ENCODE measurements at regions not wholly inside any gene's neighbourhood (a gene's known extent, or its start where the extent isn't known, plus 50 kb on each side); places are given as distances from the start of the nearest gene placed in this dataset.
"Not testable (repeated sequence)": the region's sequence is repeated elsewhere in the genome, so short reads cannot be mapped to it uniquely, and the experiment has no call there.

DNA sequence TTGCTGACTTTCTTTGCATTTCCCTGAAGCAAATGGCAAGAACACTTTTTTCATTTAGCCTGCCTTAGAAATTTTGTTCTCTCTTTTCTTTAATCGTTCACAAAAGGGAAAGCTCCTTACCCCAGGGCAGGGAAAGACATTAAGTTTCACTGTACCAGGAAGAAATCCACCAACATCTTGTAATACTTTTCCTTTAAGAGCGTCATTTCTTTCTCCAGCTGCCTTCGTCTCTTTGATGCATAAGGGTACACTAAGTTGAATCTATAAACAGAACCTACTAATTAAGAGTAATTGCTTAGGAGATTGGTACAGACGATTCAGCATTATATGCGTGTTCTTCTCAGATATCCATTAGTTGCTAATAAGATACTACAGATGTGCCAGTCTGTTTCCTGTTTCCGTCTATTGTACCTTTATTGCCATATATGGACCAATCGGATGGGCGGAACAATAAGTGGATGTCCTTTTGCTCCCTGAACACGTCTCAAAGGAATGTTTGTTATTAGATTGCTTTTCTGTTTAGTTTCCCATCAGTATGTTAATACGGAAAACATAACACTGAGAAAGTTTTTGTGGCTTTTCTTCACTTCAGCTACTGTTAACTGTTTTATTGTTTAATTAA lies 276.7 kb upstream of the RARB start:
- DNase-seq (ENCODE audit: low read depth) = peak; percentile 39

DNA sequence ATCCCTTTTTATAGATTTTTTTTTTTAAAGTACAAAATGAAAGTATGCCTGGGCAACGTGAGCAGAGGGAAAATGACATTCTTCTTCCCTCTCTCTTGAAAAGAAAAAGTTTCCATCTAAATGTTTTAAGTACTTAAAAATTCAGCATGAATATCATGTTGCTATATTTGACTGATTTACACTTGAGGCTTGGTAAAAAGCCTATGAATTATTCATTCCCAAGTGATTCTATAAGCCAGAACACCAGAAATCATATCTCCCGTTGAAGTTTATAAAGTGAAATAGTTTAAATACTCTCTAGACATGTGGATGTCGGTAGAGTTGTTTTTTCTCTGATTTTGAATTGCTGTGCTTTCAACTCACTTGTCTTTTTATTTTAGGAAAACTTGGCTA lies 276.2 kb upstream of the RARB start:
- no peak for DNase-seq (ENCODE audit: low read depth)

- DNase-seq (ENCODE audit: low read depth) = no peak
Observed at GRCh38 chr3:25153136-25153535, 274.9 kb upstream of the RARB start.

- no peak for DNase-seq (ENCODE audit: low read depth)
Observed at GRCh38 chr3:25153561-25153960, 274.5 kb upstream of the RARB start.

DNA sequence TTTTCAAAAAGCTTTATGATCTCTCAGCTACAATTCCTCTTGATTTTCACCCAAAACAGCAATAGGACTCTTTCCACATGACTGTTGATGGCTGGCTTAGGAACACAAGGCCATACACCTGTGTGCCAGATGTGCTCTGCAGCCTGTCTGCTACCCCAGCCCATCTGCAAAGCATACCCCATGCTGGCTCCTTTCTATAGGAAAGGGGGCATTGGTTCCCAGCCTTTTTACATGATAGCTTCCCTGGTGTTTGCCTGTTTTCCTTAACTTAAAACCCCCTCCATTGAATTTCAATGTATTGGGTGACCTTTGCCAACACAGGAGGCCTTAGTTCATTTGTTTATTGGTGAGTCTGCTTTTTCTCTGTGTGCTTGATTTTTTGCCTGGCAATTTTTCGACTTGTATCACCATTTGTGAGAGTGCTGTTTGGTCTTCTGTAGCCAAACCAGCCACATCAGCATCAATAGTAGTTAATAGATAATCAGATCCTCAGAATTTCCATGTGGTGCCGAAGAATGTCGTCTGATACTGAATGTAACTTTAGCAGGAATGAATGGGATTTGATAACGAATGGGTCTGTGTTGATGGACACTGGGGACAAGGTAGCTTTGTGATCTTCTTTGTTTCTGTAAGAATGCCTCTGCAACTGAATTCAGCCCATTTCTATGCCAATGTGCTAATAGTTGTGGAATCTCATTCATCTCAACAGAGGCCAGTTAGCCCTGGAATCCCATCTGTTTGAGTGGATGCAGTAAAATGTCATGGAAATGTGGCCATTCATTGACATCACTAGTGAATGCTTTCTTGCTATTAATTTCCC lies 272.2 kb upstream of the RARB start:
- DNase-seq (ENCODE audit: low read depth) = peak; percentile 25

DNA sequence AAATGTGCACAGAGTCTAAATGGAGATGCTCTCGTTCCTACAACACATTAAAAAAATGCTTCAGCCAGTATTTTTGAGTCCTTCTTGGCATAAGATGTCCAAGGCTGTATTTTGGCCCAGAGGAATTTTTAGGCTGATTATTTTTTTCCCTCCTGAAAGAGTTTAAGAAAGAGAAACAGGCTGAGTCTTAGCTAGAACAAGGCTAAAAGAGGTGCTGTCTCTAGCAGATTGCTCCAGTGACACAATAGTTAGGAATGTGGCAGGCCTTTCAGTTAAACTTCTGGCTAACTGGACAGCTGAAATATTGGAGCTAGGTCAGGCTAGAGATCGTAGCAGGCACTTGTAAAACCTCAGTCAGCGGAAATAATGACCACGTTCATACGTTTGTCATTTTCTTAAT lies 271.4 kb upstream of the RARB start:
- peak; percentile 83 for DNase-seq (ENCODE audit: low read depth)

DNA sequence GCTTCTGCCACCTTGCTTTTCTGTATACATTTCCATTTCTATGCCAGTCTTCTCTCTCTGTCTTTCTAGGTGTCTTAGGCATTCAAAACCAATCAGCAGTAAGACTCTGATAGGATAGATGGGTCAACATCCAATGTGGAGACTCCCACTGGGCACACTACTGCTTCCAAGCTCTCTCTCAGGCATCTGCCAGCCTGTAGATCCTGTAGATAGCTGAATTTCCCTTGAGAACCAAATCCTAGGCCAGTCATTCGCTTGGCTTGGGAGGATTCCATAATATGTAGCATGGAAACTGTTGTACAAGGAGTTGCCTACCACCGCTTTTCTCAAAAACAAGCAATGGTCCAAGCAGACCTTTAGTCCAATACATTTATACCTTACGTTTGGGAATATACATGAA lies 262.8 kb upstream of the RARB start:
- no peak for DNase-seq (ENCODE audit: low read depth)

- no peak for DNase-seq (ENCODE audit: low read depth)
Observed at GRCh38 chr3:25166016-25166415, 262.0 kb upstream of the RARB start.

DNA sequence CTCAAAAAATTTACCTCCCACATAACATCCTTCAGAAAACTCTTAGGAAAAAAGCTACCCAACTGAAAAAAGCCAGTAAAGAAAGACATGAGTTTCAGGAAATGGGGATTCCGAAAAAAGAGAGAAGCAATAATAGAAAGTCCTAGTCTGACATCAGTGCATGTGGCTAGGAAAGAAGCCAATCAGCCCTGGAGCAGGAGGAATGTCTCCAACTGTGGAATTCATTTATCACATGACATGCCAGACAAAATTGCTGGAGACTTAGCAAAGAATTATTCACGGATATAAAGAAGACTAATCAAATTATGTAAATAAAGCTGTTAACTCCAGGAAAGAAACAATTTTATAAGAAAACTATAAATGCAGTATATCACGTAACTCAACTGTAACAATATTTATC lies 258.9 kb upstream of the RARB start:
- peak; percentile 44 for DNase-seq (ENCODE audit: low read depth)

DNA sequence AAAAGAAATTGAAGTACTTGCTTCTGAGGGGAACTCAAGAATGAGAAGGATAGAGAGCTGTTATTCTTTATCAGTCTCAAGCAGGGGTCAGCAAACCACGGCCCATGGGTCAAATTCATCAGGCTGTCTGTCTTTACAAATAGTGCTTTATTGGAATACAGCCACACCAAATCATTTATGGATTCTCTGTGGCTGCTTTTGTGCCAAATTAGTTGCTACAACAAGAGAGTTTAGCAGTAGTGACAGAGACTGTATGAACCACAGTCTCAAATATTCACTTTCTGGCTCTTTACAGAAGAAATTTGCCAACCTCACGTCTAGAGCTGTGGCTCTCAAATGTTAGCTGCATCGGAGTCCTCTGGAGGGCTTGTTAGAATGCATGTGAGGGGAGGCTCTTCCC lies 258.0 kb upstream of the RARB start:
- DNase-seq (ENCODE audit: low read depth) = peak; percentile 12

DNA sequence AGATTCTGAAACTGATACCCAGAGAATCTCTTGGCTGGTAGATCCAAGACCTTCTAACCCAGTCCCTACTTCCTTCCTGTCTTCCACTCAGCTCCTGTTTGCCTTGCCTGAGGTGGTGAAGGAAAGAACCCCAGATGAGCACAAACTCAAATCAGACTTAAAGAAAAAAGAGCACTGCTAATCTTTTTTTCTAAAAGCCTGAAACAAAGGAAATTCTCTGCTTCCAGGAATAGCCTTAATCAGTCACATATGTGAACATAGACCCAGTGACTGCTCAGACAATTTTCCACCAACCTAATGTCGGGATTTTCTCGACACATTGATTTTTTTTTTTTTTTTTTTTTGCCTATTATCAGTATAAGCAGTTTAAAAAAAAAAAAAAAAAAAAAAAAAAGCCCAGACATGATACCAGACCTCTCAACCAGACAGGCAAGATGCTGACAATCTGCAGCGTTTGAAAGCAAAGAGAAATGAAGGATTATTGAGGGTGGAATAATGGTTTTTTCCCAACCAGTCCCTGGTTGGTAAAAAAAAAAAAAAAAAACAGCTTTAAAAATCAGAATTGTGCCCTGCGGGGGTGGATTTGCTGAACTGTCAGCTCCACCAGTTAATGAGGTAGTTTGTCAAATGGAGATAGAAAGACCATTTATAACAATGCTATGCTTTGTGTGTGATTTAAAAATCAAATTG lies 256.8 kb upstream of the RARB start:
- no peak for DNase-seq (ENCODE audit: low read depth)

DNA sequence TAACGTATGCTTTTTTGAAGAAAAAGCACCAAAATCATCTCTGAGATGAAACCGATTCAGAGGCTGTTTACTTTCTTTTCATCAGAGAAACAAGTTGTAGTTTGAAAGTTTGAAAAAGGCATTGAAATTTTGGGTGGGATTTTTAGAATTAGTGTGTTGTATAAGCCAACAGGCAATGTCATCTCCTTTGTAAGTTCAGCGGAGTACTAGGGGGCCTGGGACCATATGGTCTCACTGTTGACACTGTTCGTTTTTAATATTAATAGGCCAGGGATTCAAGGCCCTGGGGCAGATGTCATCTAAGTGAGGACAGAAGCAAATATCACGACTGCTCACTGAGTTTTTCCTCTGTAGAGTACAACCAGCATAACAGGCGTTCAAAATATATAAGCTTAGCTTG lies 256.2 kb upstream of the RARB start:
- no peak for DNase-seq (ENCODE audit: low read depth)

DNA sequence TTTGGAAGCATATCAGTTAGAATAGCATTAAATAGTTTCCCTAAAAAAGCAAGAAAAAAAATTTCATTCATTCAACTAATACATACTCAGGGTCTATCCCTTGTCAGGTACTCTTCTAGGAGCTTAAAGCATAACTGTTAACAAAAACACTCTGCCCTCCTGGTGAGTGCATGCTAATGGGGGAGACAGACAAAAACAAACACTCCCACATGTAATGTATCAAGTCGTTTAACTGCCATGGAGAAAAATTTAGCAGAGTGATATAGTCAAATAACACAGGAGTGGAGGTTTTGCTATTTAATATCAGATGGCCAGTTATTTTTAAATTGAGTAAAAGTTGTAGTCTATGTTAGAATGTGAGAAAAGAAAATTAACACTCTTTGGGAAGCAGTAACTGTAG lies 254.5 kb upstream of the RARB start:
- DNase-seq (ENCODE audit: low read depth) = no peak

DNA sequence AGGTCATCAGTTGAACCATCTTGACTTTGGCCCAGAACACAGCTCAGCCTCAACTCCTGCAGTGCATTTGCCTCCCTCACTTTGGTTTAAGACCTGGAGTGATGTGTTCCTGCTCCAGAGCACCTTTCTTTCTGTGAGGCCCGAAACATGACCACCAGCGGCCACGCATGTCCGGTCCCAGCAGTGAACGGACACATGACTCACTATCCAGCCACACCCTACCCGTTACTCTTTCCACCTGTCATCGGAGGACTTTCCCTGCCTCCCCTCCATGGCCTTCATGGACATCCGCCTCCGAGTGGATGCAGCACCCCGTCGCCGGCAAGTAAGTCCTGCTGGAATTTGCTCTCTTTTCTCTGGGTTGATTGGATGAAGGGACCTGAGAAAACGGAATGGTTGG lies 253.8 kb upstream of the RARB start:
- no peak for DNase-seq (ENCODE audit: low read depth)

- DNase-seq (ENCODE audit: low read depth) = no peak
Observed at GRCh38 chr3:25177041-25177440, 251.0 kb upstream of the RARB start.

DNA sequence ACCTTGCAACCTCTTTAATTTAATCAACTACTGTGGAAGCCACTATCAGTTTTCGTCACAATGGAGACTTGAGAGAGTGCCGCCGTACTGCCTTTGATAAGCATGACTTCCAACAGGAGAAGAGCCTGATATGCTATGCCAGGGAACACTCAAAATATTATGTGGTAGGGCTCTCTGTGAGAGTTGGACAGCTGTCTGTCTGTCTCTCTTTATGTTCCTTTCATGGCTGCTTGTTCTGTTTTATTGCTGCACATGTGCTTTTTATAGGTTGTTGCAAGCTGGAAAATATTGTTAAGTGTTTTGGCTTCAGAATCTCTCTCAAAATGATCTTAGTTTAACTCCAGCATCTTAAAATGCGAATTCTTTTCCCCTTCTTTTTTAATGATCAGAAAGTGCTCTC lies 249.4 kb upstream of the RARB start:
- DNase-seq (ENCODE audit: low read depth) = no peak

GRCh38 chr3:25181096-25181495 lies 247.0 kb upstream of the RARB start:
- no peak for DNase-seq (ENCODE audit: low read depth)

GRCh38 chr3:25182794-25183193 lies 245.3 kb upstream of the RARB start:
- DNase-seq (ENCODE audit: low read depth) = no peak

DNA sequence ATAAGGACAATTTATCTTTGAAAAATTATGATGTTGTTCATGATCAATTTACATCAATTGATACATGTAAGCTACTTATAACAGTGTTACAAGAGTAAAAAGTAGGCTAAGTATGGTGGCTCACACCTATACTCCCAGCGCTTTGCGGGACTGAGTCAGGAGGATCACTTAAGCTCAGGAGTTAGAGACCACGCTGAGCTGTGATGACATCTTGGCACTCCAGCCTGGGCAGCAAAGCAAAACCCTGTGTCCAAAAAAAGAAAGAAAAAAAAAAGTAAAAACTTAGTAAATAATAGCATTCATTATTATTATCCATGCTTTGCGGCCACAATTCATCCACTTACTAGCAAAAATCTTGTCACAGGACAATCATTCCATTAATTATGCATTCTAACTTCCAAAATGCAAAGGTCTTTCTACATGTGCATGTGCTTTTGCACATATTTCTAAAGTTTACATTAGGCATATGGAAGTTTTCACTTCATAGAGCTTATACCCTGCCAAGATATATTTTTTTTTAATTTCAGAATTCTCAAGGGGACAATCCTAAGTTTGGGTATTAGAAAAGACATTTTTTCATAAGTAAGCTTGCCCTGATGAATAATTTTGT lies 243.3 kb upstream of the RARB start:
- no peak for DNase-seq (ENCODE audit: low read depth)

DNA sequence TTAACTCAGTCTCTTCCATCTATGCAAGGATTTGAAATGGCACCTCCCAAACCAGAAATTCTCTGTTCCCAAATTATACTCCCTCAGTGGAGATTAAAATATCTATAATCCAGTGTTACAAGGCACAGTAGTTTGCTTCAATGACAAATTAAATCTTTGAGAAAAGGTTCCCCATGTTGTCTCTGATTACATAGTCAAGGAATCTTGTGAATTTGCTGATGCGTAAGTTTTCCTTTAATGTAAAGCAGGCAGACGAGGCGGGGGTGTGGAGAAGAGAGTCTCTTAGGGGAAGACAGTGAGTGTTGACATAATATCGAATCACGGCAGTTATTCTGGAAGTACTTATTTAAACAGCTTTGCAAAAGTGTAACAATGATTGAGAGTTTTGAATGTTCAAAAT lies 236.4 kb upstream of the RARB start:
- no peak for DNase-seq (ENCODE audit: low read depth)

GRCh38 chr3:25199567-25199966 lies 228.5 kb upstream of the RARB start:
- DNase-seq (ENCODE audit: low read depth) = not testable (repeated sequence)

DNA sequence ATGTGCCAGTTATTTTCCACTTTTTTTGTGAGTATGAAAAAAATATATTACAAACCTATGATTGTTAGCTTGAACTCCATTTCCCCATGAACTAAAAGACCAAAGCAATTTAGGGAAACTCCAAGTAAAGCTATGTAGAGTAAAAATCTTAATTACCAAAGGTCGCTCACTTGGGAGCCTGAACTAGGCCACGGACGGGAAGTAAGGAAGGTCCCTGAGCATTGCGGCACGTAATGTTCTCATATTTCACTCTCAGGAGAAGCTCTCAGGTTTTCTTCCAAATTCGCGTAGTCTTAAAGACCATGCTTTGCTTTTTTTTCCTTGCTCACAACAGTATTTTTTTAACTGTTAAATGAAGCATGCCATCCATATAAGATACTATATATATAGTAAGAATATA lies 215.3 kb upstream of the RARB start:
- no peak for DNase-seq (ENCODE audit: low read depth)

DNA sequence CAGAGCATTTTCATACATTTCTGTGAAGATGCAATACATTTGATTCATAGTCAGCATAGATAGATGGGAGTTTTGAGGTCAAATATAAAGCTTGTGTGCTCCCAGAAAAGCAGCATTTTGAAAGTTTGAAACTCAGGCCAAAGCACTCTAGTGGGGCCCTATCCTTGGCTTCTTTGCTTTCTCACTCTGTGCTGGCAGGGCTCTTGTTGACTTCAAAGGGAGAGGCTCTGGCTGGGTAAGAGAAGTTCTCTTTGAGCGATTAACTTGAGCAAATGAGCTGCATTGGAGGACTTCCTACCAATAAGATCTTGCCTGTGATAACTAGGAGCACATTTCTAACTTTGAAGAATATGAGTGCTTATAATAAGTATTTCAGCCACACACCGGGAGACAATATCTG lies 214.0 kb upstream of the RARB start:
- no peak for DNase-seq (ENCODE audit: low read depth)

All from M059J (cell line).